ENCODE measurements at regions not wholly inside any gene's neighbourhood (a gene's known extent, or its start where the extent isn't known, plus 50 kb on each side); places are given as distances from the start of the nearest gene placed in this dataset.

DNA sequence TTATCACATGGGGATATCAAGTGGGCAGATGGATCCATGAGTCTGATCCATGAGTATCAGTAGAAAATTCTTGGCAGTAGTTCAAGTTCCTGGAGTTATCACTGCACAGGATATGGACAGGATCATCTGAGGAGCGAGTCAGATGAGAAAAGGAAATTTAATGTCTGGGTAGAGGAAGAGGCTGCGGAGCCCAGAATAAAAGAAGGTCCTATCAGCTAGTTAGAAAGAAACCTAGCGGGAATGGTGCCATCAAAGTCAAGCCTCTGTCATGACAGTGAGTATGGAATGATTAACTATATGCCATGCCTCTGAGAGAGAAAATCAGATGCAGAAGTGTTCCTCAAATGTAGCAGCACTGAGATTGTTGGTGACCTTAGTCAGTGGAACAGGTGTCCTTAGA, 248.1 kb downstream of the PIK3R1 start:
- intact Hi-C loops (cut with DNase I, micrococcal nuclease) = loop anchor here in 1 of 2 experiments (2.0 kb wide), 1 partner anchor 1219 kb away; no protein-coding TSS in a partner anchor
- Mint-ChIP-seq H3K27me3 (no peaks in the 10 kb centered on the region), H3K4me1 (ENCODE audit: low read depth) (peaks cover 12% of the 10 kb centered on the region), H3K9me3 (no peaks in the 10 kb centered on the region), H3K4me3 (no peak overlapping the region), H3K36me3 (ENCODE audit: low read depth) (no peaks in the 10 kb centered on the region), H3K27ac (no peak overlapping the region)
- Histone ChIP-seq H3K4me1 (ENCODE audit: insufficient read depth, low read length) (peaks cover 23% of the 10 kb centered on the region), H3K4me3 (ENCODE audit: low read length) (no peak overlapping the region), H3K27ac (ENCODE audit: low read depth in 1 of 2, low read length in 2 of 2) (no peak overlapping the region), H3K9me3 (ENCODE audit: control insufficient read depth in 1 of 2, insufficient read depth in 1 of 2, low read length in 2 of 2) (no peaks in the 10 kb centered on the region), H3K36me3 (ENCODE audit: insufficient read depth, low read length) (no peaks in the 10 kb centered on the region), H3K27me3 (ENCODE audit: control insufficient read depth in 1 of 2, insufficient read depth in 2 of 2, low read length in 2 of 2) (no peaks in the 10 kb centered on the region)
- TF ChIP-seq, protein P1, sequence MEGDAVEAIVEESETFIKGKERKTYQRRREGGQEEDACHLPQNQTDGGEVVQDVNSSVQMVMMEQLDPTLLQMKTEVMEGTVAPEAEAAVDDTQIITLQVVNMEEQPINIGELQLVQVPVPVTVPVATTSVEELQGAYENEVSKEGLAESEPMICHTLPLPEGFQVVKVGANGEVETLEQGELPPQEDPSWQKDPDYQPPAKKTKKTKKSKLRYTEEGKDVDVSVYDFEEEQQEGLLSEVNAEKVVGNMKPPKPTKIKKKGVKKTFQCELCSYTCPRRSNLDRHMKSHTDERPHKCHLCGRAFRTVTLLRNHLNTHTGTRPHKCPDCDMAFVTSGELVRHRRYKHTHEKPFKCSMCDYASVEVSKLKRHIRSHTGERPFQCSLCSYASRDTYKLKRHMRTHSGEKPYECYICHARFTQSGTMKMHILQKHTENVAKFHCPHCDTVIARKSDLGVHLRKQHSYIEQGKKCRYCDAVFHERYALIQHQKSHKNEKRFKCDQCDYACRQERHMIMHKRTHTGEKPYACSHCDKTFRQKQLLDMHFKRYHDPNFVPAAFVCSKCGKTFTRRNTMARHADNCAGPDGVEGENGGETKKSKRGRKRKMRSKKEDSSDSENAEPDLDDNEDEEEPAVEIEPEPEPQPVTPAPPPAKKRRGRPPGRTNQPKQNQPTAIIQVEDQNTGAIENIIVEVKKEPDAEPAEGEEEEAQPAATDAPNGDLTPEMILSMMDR (IDR thresholded peaks at IDR 0.05) = no peak
- ChIA-PET POLR2A (interaction anchor here (1.2 kb wide), 1 partner anchor 177 kb away, joined by 3 read pairs; no protein-coding TSS in a partner anchor), CTCF (interaction anchor here (1.4 kb wide), 1 partner anchor 178 kb away, joined by 3 read pairs; no protein-coding TSS in a partner anchor)
- ATAC-seq (ENCODE audit: poor library complexity) (no peak), DNase-seq (no peak)

DNA sequence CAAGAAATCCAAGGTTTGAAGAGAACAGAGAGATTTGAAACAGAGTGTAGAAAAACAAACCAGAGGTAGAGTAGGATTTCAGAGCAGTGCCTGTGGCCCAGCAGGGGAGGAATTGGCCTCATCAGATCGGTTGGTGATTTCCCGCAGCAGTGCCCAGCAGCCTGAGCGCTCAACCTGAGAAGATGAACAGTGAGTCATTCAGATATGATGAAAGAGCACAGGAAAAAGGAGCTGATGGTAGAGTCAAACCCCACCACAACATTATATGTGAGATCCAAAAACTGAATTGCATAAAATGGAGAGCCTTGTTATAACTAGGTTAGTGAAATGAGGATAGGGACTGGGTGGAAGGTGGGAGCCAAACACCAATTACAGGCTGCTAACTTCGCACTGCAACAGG, 248.9 kb downstream of the PIK3R1 start:
- no peaks in the 10 kb centered on the region for H3K9me3 ChIP-seq (ENCODE audit: control insufficient read depth in 1 of 2, insufficient read depth in 1 of 2, low read length in 2 of 2)
- H3K4me3 ChIP-seq (ENCODE audit: low read length) = no peak overlapping the region
- Mint-ChIP-seq H3K4me3 (no peak overlapping the region), H3K4me1 (ENCODE audit: low read depth) (peaks cover 4% of the 10 kb centered on the region), H3K36me3 (ENCODE audit: low read depth) (no peaks in the 10 kb centered on the region), H3K27me3 (no peaks in the 10 kb centered on the region), H3K27ac (no peak overlapping the region), H3K9me3 (no peaks in the 10 kb centered on the region)
- no peak overlapping the region for H3K27ac ChIP-seq (ENCODE audit: low read depth in 1 of 2, low read length in 2 of 2)
- H3K27me3 ChIP-seq (ENCODE audit: control insufficient read depth in 1 of 2, insufficient read depth in 2 of 2, low read length in 2 of 2) = no peaks in the 10 kb centered on the region
- ATAC-seq (ENCODE audit: poor library complexity) (peak; percentile 48), DNase-seq (peak in 6 of 14 experiments; percentile 4 to 67 (median 28))
- H3K36me3 ChIP-seq (ENCODE audit: insufficient read depth, low read length) = no peaks in the 10 kb centered on the region
- ChIA-PET CTCF (interaction anchor here (1.4 kb wide), 1 partner anchor 179 kb away, joined by 3 read pairs; no protein-coding TSS in a partner anchor), POLR2A (interaction anchor here (0.6 to 1.2 kb wide), 2 partner anchors 185 to 257 kb away, joined by 3 read pairs; no protein-coding TSS in a partner anchor)
- intact Hi-C loops (cut with DNase I, micrococcal nuclease) = loop anchor here in 1 of 2 experiments (2.0 kb wide), 1 partner anchor 1220 kb away; no protein-coding TSS in a partner anchor
- H3K4me1 ChIP-seq (ENCODE audit: insufficient read depth, low read length) = peaks cover 23% of the 10 kb centered on the region
- TF ChIP-seq, protein P1 (IDR thresholded peaks at IDR 0.05) = no peak

DNA sequence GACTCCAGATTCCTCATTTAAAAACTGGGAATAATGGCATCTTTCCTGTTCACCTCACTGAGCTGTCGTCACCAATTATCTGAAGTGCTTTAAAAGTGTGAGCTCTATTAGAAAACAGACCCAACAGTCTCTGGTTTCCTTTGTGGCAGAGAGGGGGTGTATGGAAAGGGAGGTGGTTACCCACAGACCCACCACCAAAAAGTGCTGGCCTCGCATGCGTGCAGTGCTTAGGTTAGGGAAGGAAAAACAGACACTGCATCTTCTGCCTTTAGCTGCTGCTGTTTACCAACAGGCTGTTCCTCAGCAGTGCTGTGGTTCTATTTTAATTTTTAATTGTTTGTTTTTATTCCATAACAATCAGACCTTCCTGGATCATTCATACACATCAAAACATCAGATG, 249.6 kb downstream of the PIK3R1 start:
- ATAC-seq (ENCODE audit: poor library complexity) (no peak), DNase-seq (peak in 2 of 14 experiments; percentile 16)
- Histone ChIP-seq H3K4me1 (ENCODE audit: insufficient read depth, low read length) (peaks cover 21% of the 10 kb centered on the region), H3K27ac (ENCODE audit: low read depth in 1 of 2, low read length in 2 of 2) (no peak overlapping the region), H3K4me3 (ENCODE audit: low read length) (no peak overlapping the region), H3K36me3 (ENCODE audit: insufficient read depth, low read length) (no peaks in the 10 kb centered on the region), H3K27me3 (ENCODE audit: control insufficient read depth in 1 of 2, insufficient read depth in 2 of 2, low read length in 2 of 2) (no peaks in the 10 kb centered on the region), H3K9me3 (ENCODE audit: control insufficient read depth in 1 of 2, insufficient read depth in 1 of 2, low read length in 2 of 2) (no peaks in the 10 kb centered on the region)
- Mint-ChIP-seq H3K27me3 (peaks cover 3% of the 10 kb centered on the region), H3K9me3 (no peaks in the 10 kb centered on the region), H3K36me3 (ENCODE audit: low read depth) (no peaks in the 10 kb centered on the region), H3K27ac (no peak overlapping the region), H3K4me1 (ENCODE audit: low read depth) (peaks cover 1% of the 10 kb centered on the region), H3K4me3 (no peak overlapping the region)
- ChIA-PET CTCF (no interaction called here), POLR2A (interaction anchor here (0.6 to 1.2 kb wide), 2 partner anchors 185 to 256 kb away, joined by 3 read pairs; no protein-coding TSS in a partner anchor)
- intact Hi-C loops (cut with DNase I, micrococcal nuclease) = loop anchor here in 1 of 2 experiments (2.0 kb wide), 1 partner anchor 1220 kb away; no protein-coding TSS in a partner anchor
- TF ChIP-seq, protein P1 (IDR thresholded peaks at IDR 0.05) = no peak

Measured in CD4-positive, alpha-beta T cell (primary cell).